PC-3 (cell line): ENCODE measurements at regions not wholly inside any gene's neighbourhood (a gene's known extent, or its start where the extent isn't known, plus 50 kb on each side); places are given as distances from the start of the nearest gene placed in this dataset.

Experiments used
- EZH2 ChIP-seq: fragments of 300-600 bp; sonication (generic); IDR thresholded peaks from one replicate; pipeline ENCODE4 v1.6.1; 2017; ENCODE audit warnings: antibody characterized with exemption, mild to moderate bottlenecking, low read length; ENCODE audit not compliant: unreplicated experiment
- TF ChIP-seq, protein P1 (sequence below): fragments of 300-600 bp; sonication (generic); conservative IDR thresholded peaks from 2 replicates; pipeline ENCODE4 v1.5.1; 2017; ENCODE audit warnings: antibody characterized with exemption, low read depth, mild to moderate bottlenecking, low read length

DNA sequence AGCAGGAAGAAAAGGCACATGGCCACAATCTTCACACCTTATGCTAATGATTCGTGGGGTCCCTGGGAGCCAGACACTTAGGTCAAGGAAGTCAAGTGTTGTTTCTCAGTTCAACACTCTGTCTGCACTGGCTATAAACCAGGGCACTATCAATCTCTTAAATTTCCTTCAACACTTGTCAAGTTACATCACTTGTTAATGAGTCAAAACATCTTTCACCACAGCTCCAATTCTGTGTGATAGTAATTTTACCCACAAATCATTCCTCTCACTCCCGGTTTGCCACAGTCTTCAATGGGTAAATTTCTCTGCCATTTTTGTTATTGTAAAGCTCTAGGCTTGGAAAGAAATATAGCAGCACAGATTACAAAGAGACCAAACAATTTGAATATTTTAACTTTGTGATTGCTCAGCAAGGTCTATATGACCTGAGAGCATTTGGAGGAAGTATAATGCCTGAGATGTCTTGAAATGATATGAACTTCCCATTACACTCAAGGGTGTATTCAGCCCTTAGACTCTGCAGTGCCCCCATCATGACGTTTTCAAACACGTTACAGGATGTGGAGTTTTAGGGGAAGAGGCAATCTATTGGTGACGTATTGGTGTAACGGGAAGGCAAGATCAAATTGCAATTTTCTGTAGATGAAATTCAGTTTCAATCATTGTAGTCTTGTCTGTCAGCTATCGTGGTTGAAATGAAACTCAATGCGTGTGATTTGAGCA is 78.7 kb downstream of the ICOS start:
- TF ChIP-seq, protein P1, sequence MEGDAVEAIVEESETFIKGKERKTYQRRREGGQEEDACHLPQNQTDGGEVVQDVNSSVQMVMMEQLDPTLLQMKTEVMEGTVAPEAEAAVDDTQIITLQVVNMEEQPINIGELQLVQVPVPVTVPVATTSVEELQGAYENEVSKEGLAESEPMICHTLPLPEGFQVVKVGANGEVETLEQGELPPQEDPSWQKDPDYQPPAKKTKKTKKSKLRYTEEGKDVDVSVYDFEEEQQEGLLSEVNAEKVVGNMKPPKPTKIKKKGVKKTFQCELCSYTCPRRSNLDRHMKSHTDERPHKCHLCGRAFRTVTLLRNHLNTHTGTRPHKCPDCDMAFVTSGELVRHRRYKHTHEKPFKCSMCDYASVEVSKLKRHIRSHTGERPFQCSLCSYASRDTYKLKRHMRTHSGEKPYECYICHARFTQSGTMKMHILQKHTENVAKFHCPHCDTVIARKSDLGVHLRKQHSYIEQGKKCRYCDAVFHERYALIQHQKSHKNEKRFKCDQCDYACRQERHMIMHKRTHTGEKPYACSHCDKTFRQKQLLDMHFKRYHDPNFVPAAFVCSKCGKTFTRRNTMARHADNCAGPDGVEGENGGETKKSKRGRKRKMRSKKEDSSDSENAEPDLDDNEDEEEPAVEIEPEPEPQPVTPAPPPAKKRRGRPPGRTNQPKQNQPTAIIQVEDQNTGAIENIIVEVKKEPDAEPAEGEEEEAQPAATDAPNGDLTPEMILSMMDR: no peak
- TF ChIP-seq EZH2: no peak
